GM21447 (cell line): ENCODE measurements at regions not wholly inside any gene's neighbourhood (a gene's known extent, or its start where the extent isn't known, plus 50 kb on each side); places are given as distances from the start of the nearest gene placed in this dataset.
"Not testable (repeated sequence)": the region's sequence is repeated elsewhere in the genome, so short reads cannot be mapped to it uniquely, and the experiment has no call there.

ENCODE experiments used
- ATAC-seq: cut with Tn5 transposase; IDR thresholded peaks from one replicate; pipeline ENCODE4 v1.9.1; 2021; ENCODE audit not compliant: unreplicated experiment

DNA sequence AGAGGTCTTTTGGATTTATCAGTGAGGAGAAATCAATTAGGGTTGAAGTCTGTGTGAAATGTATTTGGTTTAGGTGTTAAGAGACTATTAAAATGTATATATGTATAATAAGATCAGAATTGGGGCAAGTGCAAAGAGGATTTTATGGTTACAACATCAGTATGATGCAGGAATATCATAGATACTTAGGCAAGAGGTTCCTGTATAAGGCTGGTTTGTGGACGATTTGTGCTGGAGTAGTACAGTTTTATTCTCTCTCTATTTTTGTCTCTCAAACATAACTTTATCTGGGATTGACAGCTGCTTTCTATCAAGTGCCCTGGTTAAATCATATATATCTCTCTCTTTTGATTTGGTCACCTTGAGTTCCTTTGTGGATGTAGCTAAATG is 142.5 kb downstream of the CTH start:
- no peak for ATAC-seq

GRCh38 chr1:70554341-70554740 is 143.3 kb downstream of the CTH start:
- no peak for ATAC-seq

DNA sequence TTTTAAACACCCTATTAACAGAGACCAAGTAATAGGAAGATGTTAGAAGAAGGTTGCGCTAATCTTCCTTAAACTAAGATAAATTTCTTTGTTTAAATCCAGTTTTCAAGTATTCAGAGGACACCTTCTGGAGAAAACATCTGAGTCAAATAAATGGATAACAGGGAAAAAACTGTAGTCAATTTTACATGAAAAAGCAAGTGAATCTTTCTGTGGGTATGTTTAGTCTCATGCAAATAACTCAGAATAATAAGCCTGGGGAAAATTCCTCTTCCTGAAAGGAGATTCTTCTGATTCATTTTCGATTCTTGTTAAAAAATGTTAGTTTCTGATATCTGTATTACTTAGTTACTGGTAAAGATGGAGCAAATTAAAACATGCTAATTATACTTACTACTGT is 145.5 kb downstream of the CTH start:
- ATAC-seq, result no peak

GRCh38 chr1:70567167-70567566 is 156.1 kb downstream of the CTH start:
- ATAC-seq, result no peak

- no peak for ATAC-seq
Observed at GRCh38 chr1:70571191-70571590, 160.1 kb downstream of the CTH start.

DNA sequence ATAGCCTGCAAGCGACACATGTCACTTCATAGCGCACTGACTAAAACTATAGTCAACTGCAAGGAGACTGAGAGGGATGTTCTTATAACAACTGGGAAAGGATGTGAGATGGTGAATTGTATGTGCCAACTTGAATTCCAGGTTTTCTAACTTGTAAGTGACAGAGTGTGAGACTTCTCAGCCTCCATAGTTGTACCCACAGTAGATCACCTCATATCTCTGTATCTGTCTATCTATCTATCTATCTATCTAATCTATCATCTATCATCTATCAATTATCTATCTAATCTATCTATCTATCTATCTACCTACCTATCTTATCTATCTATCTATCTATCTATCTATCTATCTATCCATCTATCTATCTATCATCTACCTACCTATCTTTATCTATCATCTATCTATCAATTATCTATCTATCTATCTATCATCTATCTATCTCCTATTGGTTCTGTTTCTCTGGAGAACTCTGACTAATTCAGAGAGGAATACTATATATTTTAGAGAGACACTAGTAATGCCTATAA is 162.3 kb downstream of the CTH start:
- ATAC-seq, result no peak

DNA sequence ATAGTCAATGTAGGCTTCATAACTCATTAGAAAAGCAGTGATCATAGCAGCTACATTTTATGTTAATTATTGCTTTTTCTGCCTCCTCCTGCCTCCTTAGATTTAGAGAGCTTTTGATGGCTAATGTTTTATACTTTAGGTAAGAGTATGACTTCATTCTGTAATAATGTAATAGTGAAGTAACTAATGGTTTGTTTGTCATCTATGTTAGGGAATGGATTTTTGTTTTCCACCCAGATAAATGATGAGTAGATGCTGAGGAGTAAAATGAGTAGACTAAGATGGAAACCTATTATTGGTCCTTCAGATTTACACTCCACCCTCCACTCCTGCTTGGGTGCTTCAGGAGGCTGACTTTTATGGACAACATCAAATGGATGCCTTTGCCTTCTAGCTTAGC is 170.6 kb downstream of the CTH start:
- no peak for ATAC-seq

DNA sequence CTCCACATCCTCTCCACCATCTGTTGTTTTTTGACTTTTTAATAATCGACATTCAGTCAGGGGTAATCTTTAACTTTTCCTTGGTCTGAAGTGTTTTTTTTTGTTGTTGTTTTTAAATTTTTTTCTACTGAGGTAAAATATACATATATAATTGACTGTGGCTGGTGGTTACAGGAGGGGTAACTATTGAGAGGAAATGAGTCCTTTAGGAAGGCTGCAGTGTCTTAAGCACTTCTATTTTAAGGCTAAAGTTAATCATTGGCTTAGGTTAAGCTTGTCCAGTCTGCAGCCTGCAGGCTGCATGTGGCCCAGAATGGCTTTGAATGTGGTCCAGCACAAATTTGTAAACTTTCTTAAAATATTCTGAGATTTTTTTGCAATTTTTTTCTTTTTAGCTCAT is 172.5 kb downstream of the CTH start:
- ATAC-seq, result peak; percentile 95

DNA sequence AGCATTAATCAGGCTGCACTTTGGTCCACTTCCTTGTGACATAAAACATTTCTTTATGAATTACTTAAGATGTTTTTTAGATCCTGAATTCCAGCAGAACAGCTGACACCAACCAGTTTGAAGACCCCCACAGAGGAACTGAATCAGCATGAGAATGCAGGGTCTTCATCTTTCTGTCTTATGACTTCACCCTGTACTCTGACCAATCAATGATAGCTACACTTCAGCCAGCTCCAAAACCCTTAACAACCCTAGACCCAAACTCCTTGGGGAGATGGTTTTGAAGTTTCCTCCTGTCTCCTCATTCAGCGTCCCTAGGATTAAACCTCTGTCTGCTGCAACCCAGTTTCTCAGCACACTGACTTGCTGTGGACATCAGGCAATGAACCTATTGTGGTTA is 175.0 kb downstream of the CTH start:
- no peak for ATAC-seq

DNA sequence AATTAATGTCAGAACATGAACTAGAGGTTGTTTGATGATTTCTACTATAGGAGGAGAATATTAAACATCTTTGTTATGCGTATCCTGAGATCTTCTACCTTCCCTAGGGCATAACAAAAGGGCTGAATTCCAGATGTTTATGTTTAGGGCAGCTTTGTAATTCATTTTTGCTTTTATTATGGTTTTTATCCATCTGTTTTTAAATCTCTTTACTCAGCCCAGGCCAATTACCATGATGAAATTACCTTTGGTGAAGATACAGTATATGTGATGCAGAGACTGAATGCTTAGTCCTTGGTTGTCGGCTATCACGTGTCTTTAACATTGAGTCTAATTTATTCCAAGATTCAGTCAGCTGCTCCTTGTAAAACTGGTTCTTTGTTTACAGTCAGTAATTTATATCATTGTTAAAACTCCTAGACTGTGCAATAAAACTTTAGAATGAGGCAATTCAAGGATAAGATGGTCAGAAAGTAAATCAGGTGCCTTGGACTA is 176.9 kb downstream of the CTH start:
- ATAC-seq, result no peak

DNA sequence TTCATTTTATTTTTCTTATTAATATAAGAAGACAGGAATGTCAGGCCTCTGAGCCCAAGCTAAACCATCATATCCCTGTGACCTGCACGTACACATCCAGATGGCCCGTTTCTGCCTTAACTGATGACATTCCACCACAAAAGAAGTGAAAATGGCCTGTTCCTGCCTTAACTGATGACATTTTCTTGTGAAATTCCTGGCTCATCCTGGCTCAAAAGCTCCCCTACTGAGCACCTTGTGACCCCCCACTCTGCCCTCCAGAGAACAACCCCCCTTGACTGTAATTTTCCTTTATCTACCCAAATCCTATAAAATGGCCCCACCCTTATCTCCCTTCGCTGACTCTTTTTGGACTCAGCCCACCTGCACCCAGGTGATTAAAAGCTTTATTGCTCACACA is 182.5 kb downstream of the CTH start:
- not testable (repeated sequence) for ATAC-seq

GRCh38 chr1:70608815-70609214 is 197.7 kb downstream of the CTH start:
- ATAC-seq, result no peak

DNA sequence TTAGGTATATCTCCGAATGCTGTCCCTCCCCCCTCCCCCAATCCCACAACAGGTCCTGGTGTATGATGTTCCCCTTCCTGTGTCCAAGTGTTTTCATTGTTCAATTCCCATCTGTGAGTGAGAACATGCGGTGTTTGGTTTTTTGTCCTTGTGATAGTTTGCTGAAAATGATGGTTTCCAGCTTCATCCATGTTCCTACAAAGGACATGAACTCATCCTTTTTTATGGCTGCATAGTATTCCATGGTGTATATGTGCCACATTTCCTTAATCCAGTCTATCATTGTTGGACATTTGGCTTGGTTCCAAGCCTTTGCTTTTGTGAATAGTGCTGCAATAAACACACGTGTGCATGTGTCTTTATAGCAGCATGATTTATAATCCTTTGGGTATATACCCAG is 199.1 kb downstream of the CTH start:
- not testable (repeated sequence) for ATAC-seq

DNA sequence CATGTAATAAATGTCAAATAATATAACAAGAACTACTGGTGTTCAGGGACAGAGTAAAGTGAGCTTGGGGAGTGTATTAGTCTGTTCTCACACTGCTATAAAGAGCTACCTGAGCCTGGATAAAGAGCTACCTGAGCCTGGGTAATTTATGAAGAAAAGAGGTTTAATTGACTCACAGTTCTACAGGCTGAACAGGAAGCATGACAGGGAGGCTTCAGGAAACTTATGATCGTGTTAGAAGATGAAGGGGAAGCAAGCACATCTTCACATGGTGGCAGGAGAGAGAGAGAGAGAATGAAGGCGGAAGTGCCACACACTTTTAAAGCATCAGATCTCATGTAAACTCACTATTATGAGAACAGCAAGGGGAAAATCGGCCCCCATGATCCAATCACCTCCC is 205.9 kb downstream of the CTH start:
- no peak for ATAC-seq

- no peak for ATAC-seq
Observed at GRCh38 chr1:70617728-70618127, 206.7 kb downstream of the CTH start.

DNA sequence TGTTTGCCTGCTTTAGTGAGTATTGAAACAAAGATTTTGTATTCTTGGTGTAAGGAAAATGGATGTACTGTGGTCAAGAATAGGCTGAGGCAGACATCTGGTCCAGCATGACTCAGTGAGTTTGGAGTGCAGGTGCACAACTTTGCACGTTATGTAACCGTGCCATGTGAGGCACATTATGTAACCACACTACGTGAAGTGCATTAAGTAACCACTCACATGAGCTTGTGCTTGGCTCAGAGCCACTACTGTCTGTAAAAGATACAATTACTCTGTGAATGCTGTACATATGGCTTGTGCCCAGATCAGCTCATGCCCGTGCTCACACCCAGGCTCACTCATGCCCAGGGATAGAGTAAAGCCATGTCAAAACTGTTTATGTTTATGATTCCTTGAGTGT is 216.8 kb downstream of the CTH start:
- no peak for ATAC-seq

DNA sequence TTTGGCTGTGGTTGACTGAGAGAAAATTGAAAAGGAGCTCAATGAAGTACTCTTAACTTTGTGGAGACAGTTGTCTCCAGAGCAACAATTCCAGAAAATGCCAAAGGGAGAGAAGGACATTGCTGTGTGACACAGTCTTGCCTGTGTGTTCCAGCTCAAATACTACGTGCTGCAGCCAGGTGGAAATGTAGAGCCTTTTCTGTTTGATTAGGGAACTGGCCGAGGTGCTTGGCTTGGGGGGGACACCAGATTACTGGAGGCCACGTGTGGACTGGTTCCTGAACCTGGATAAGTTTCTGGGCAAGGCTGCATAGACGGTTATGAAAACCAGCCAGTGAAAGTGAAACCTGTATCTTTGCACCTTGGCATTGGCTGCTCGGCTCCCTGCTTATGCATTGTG is 217.9 kb downstream of the CTH start:
- no peak for ATAC-seq

- no peak for ATAC-seq
Observed at GRCh38 chr1:70633004-70633403, 221.9 kb downstream of the CTH start.

DNA sequence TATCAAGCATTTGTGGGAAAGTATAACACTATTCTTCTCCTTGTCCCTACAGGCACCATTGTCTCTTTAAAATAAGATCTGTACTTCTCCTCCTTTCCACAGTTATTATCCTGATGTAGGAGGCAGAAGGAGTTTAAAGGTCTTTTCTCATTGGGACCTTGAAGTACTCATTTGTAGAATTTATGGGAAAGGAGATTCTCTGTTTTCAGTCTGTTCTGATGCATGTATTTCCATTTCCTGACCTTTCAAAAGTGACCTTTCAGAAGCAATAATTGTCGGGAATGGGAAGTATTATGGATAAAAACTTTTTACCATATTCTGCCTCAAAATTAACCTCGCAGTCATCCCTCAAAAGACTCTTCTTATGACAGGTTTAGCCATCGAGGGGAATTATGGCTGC is 224.8 kb downstream of the CTH start:
- no peak for ATAC-seq

DNA sequence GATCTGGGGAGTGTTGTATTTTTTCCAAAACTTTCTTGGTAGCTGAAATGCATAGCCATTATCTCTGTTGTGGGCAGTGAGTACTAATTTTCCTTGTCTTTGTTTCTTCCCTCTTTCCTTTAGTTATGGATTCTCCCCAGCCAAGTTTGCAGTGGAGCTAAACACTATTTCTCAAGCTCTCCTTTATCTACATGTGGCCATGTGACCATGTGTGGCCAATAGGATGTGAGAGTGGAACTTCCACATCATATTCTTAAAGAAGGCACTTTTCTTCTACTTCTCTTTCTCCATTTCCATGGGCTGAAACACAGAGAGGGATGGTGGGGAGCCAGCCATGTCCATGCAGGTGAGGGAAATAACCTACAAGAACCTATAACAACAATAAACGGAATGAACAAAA is 230.8 kb downstream of the CTH start:
- no peak for ATAC-seq

DNA sequence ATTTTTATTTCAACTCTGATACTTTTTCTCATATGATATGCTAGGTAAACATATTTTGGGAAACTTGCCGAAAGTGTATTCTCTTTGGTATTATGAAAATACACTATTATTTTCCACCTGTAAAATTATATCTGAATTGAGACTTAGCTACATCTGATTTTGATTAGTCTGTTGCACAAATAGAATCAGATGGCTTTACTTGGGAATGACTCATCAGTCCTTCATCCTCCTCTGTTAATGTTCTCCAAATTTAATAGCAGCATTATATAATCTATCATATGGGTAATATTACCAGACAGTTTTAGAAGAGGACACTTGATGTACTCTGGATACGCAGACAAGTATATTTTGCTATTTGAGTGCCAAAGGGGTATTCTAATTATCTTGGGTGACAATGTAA is 245.3 kb downstream of the CTH start:
- no peak for ATAC-seq

DNA sequence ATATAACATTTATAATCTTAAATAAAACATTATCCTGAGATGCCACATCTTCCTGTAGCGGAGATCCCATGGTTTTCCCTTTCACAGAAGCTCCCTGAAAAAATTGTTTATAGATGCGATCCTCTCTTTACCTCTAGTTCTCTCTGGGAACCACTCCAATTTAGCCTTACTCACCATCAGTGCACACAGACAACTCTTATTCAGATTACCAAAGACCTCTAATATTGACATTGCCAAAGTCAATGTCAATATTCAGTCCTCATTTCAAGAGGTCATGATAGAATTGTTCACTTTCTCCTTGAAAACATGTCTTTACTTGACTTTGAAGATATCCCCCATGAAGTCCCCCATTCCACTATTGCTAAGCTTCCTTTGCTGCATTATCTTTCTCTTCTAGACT is 248.8 kb downstream of the CTH start:
- no peak for ATAC-seq

GRCh38 chr1:70666381-70667140 is 255.5 kb downstream of the CTH start:
- ATAC-seq, result no peak
